GM12878 (cell line): ENCODE measurements at regions not wholly inside any gene's neighbourhood (a gene's known extent, or its start where the extent isn't known, plus 50 kb on each side); places are given as distances from the start of the nearest gene placed in this dataset.

Experiments
- ASH2L ChIP-seq: fragments of 300-600, 200-600 bp; sonication (generic); IDR thresholded peaks from 2 replicates; pipeline ENCODE4 v1.6.1; 2017; ENCODE audit warnings: low read depth, mild to moderate bottlenecking, borderline replicate concordance
- ATF3 ChIP-seq: IDR thresholded peaks from 2 replicates; pipeline ENCODE4 v1.6.1; 2011; ENCODE audit warnings: low read depth, mild to moderate bottlenecking, low read length, moderate library complexity, borderline replicate concordance; ENCODE audit errors: extremely low read depth
- CREB1 ChIP-seq: IDR thresholded peaks from 2 replicates; pipeline ENCODE4 v1.6.1; 2012; ENCODE audit warnings: low read depth, mild to moderate bottlenecking, inconsistent platforms
- CTCF ChIP-seq, 3 experiments: IDR thresholded peaks in 2 of 3; conservative IDR thresholded peaks in 1 of 3; 2 replicates each; pipeline ENCODE4 v1.5.1; 2011; ENCODE audit warnings: low read depth in 3 of 3, low read length in 3 of 3, mild to moderate bottlenecking in 3 of 3, control low read depth in 2 of 3, moderate library complexity in 2 of 3, inconsistent platforms in 1 of 3, mixed read lengths in 1 of 3; ENCODE audit not compliant: control insufficient read depth in 2 of 3, insufficient read depth in 1 of 3; ENCODE audit errors: extremely low read depth in 1 of 3
- MLLT1 ChIP-seq: fragments of 450-650 bp; IDR thresholded peaks from 2 replicates; pipeline ENCODE4 v1.6.1; 2016; ENCODE audit warnings: mild to moderate bottlenecking
- MTA2 ChIP-seq: fragments of 450-650 bp; IDR thresholded peaks from 2 replicates; pipeline ENCODE4 v1.6.1; 2016; ENCODE audit warnings: low read depth, mild to moderate bottlenecking, moderate library complexity
- MYB ChIP-seq: fragments of 150-350 bp; IDR thresholded peaks from 2 replicates; pipeline ENCODE4 v1.6.1; 2014; ENCODE audit warnings: mild to moderate bottlenecking, low read depth, low read length, borderline replicate concordance
- NFIC ChIP-seq: IDR thresholded peaks from 2 replicates; pipeline ENCODE4 v1.6.1; 2012; ENCODE audit warnings: low read depth, mild to moderate bottlenecking, inconsistent platforms, low read length, moderate library complexity
- NR2C2 ChIP-seq: IDR thresholded peaks from 2 replicates; pipeline ENCODE4 v1.6.1; 2011; ENCODE audit warnings: borderline replicate concordance, low read depth; ENCODE audit not compliant: control insufficient read depth, insufficient read length
- POLR2A ChIP-seq: IDR thresholded peaks from 2 replicates; pipeline ENCODE4 v1.6.1; 2011; ENCODE audit warnings: low read depth, mild to moderate bottlenecking, low read length
- POLR2AphosphoS2 ChIP-seq: IDR thresholded peaks from 2 replicates; pipeline ENCODE4 v1.6.1; 2011; ENCODE audit warnings: low read depth, mild to moderate bottlenecking, low read length, improper control_type of control experiment, moderate library complexity
- SIX5 ChIP-seq: IDR thresholded peaks from 2 replicates; pipeline ENCODE4 v1.6.1; 2011; ENCODE audit warnings: mild to moderate bottlenecking, low read depth, low read length, moderate library complexity; ENCODE audit not compliant: severe bottlenecking
- TCF12 ChIP-seq: IDR thresholded peaks from 2 replicates; pipeline ENCODE4 v1.6.1; 2011; ENCODE audit warnings: low read depth, mild to moderate bottlenecking, low read length

GRCh38 chr16:51457775-51458174 lies 306.7 kb upstream of the SALL1 start:
- TF ChIP-seq CREB1, result no peak
- TF ChIP-seq CTCF (IDR thresholded peaks at IDR 0.05 in 2 of 3, conservative IDR thresholded peaks at IDR 0.05 in 1 of 3; ENCODE audit: control insufficient read depth in 2 of 3, extremely low read depth in 1 of 3, insufficient read depth in 1 of 3, low read depth in 3 of 3, low read length in 3 of 3), result no peak
- TF ChIP-seq MLLT1, result no peak
- no peak for TF ChIP-seq NR2C2
- TF ChIP-seq NFIC, result no peak
- TF ChIP-seq SIX5, result no peak
- TF ChIP-seq ASH2L, result no peak
- no peak for TF ChIP-seq POLR2A
- TF ChIP-seq MTA2, result no peak
- no peak for TF ChIP-seq ATF3
- TF ChIP-seq POLR2AphosphoS2, result no peak
- no peak for TF ChIP-seq MYB
- TF ChIP-seq TCF12, result no peak
